Natural killer cell (primary cell): ENCODE measurements at regions not wholly inside any gene's neighbourhood (a gene's known extent, or its start where the extent isn't known, plus 50 kb on each side); places are given as distances from the start of the nearest gene placed in this dataset.

Experiments
- ATAC-seq, 3 donors: fragments of 150-1000 bp in 2 of 3; fragments of 200-7000 bp in 1 of 3; cut with Tn5 transposase; 1 replicate in 1 of 3; 2 replicates in 2 of 3; pipeline ENCODE4 v1.10.0; 2021; ENCODE audit warnings: mild to moderate bottlenecking in 2 of 3, moderate library complexity in 2 of 3
- DNase-seq, 2 donors: peaks; one replicate each; pipeline versions ENCODE4 v3.0.0 to v3.0.0-alpha.2; 2013 to 2021; ENCODE audit warnings: mixed read lengths in 1 of 2
- H3K27ac ChIP-seq: one replicate; pipeline ENCODE4 v1.5.1; 2013; ENCODE audit warnings: mild to moderate bottlenecking, low read length
- H3K27me3 ChIP-seq: one replicate; pipeline ENCODE4 v1.6.1; 2013; ENCODE audit warnings: low read length; ENCODE audit not compliant: control insufficient read depth, insufficient read depth
- H3K36me3 ChIP-seq: one replicate; pipeline ENCODE4 v1.6.1; 2013; ENCODE audit warnings: low read length; ENCODE audit not compliant: control insufficient read depth, insufficient read depth
- H3K4me1 ChIP-seq: one replicate; pipeline ENCODE4 v1.6.1; 2013; ENCODE audit warnings: low read length; ENCODE audit not compliant: control insufficient read depth, insufficient read depth
- H3K4me3 ChIP-seq: one replicate; pipeline ENCODE4 v1.5.1; 2013; ENCODE audit warnings: low read length
- H3K9me3 ChIP-seq: one replicate; pipeline ENCODE4 v1.6.1; 2013; ENCODE audit warnings: low read length; ENCODE audit not compliant: control insufficient read depth, insufficient read depth
- H3K27ac Mint-ChIP-seq, 2 donors: one replicate each; pipeline ENCODE4 v1.8.0; 2022; ENCODE audit warnings: mild to moderate bottlenecking in 2 of 2, mixed read lengths in 2 of 2, moderate library complexity in 1 of 2
- H3K27me3 Mint-ChIP-seq, 2 donors: one replicate each; pipeline ENCODE4 v1.8.0; 2022; ENCODE audit warnings: low read depth in 2 of 2, mixed read lengths in 2 of 2
- H3K36me3 Mint-ChIP-seq: one replicate; pipeline ENCODE4 v1.8.0; 2022; ENCODE audit warnings: mixed read lengths
- H3K4me1 Mint-ChIP-seq, 2 donors: one replicate each; pipeline ENCODE4 v1.8.0; 2022; ENCODE audit warnings: mixed read lengths in 2 of 2
- H3K4me3 Mint-ChIP-seq: one replicate; pipeline ENCODE4 v1.8.0; 2022; ENCODE audit warnings: mild to moderate bottlenecking, moderate library complexity, mixed read lengths
- H3K9me3 Mint-ChIP-seq, 2 donors: one replicate each; pipeline ENCODE4 v1.8.0; 2022; ENCODE audit warnings: mixed read lengths in 2 of 2
- CTCF ChIP-seq: fragments of 200-600 bp; IDR thresholded peaks from one replicate; pipeline ENCODE4 v1.8.0; 2022; ENCODE audit warnings: antibody characterized with exemption
- WGBS: methylation state at CpG from one replicate; pipeline ENCODE4 v1.1.7; 2013; ENCODE audit warnings: missing lambda C conversion rate; ENCODE audit not compliant: insufficient coverage; 5-methylcytosine and 5-hydroxymethylcytosine counted together
- intact Hi-C: fragments of 100-400 bp; cut with micrococcal nuclease; formaldehyde crosslinking; loops from one replicate; pipeline ENCODE4 v1.14.2; 2022

- H3K27ac Mint-ChIP-seq: no peak overlapping the region
- peaks cover 11 to 16% of the 10 kb centered on the region in 2 donors for H3K27me3 Mint-ChIP-seq
- no peak for TF ChIP-seq CTCF
- Histone ChIP-seq H3K9me3 (no peaks in the 10 kb centered on the region), H3K27me3 (no peaks in the 10 kb centered on the region), H3K36me3 (no peaks in the 10 kb centered on the region), H3K4me1 (no peaks in the 10 kb centered on the region), H3K27ac (no peak overlapping the region), H3K4me3 (no peak overlapping the region)
- no peaks in the 10 kb centered on the region for H3K9me3 Mint-ChIP-seq
- no peak for ATAC-seq
- WGBS: 91% methylated on average over 6 of the region's 7 CpGs
- no peak overlapping the region for H3K4me3 Mint-ChIP-seq
- H3K36me3 Mint-ChIP-seq: no peaks in the 10 kb centered on the region
- DNase-seq: no peak
- intact Hi-C loops: no loop called here
- no peaks in the 10 kb centered on the region for H3K4me1 Mint-ChIP-seq
These were observed 249.3 kb upstream of the KRR1 start for GRCh38 chr12:75760573-75761294.

- Mint-ChIP-seq H3K27me3 (peaks cover 9 to 15% of the 10 kb centered on the region in 2 donors), H3K4me1 (peaks cover 0 to 5% of the 10 kb centered on the region in 2 donors), H3K36me3 (no peaks in the 10 kb centered on the region), H3K4me3 (no peak overlapping the region), H3K9me3 (no peaks in the 10 kb centered on the region), H3K27ac (no peak overlapping the region)
- 93% methylated on average over 3 of the region's 3 CpGs for WGBS
- Histone ChIP-seq H3K9me3 (no peaks in the 10 kb centered on the region), H3K27me3 (no peaks in the 10 kb centered on the region), H3K27ac (no peak overlapping the region), H3K36me3 (no peaks in the 10 kb centered on the region), H3K4me3 (no peak overlapping the region), H3K4me1 (no peaks in the 10 kb centered on the region)
- ATAC-seq (no peak), DNase-seq (no peak)
- intact Hi-C loops: no loop called here
- no peak for TF ChIP-seq CTCF
These were observed 248.6 kb upstream of the KRR1 start for GRCh38 chr12:75759842-75760572.

GRCh38 chr12:75759196-75759595 is 247.8 kb upstream of the KRR1 start:
- no peak overlapping the region for H3K27ac ChIP-seq
- Mint-ChIP-seq H3K27me3 (peaks cover 7 to 15% of the 10 kb centered on the region in 2 donors), H3K9me3 (no peaks in the 10 kb centered on the region), H3K36me3 (no peaks in the 10 kb centered on the region), H3K4me1 (peaks cover 0 to 13% of the 10 kb centered on the region in 2 donors), H3K4me3 (no peak overlapping the region), H3K27ac (no peak overlapping the region)
- H3K27me3 ChIP-seq: no peaks in the 10 kb centered on the region
- H3K36me3 ChIP-seq: no peaks in the 10 kb centered on the region
- no peak for DNase-seq
- intact Hi-C loops: no loop called here
- WGBS: 69% methylated on average over 4 of the region's 4 CpGs
- no peak for ATAC-seq
- no peaks in the 10 kb centered on the region for H3K4me1 ChIP-seq
- H3K9me3 ChIP-seq: no peaks in the 10 kb centered on the region
- TF ChIP-seq CTCF: no peak
- H3K4me3 ChIP-seq: no peak overlapping the region
